HCT116 (cell line): ENCODE measurements at regions not wholly inside any gene's neighbourhood (a gene's known extent, or its start where the extent isn't known, plus 50 kb on each side); places are given as distances from the start of the nearest gene placed in this dataset.

Source experiments
- ELF1 ChIP-seq: IDR thresholded peaks from 2 replicates; pipeline ENCODE4 v1.6.1; 2012; ENCODE audit warnings: low read depth, borderline replicate concordance
- EZH2 ChIP-seq: fragments of 200-600 bp; sonication (generic); IDR thresholded peaks from 2 replicates; pipeline ENCODE4 v1.6.1; 2017; ENCODE audit warnings: antibody characterized with exemption, mixed run types
- EZH2phosphoT487 ChIP-seq: fragments of 200-600 bp; IDR thresholded peaks from 2 replicates; pipeline ENCODE4 v1.6.1; 2018; ENCODE audit warnings: antibody characterized with exemption, borderline replicate concordance
- JUND ChIP-seq: IDR thresholded peaks from 2 replicates; pipeline ENCODE4 v1.6.1; 2012
- POLR2A ChIP-seq: IDR thresholded peaks from 2 replicates; pipeline ENCODE4 v1.7.0; 2011; ENCODE audit warnings: borderline replicate concordance; ENCODE audit not compliant: insufficient read depth, insufficient read length; ENCODE audit errors: extremely low read depth
- POLR2AphosphoS5 ChIP-seq: IDR thresholded peaks from 2 replicates; pipeline ENCODE4 v1.6.1; 2011; ENCODE audit warnings: mild to moderate bottlenecking, low read depth, low read length, moderate library complexity
- RAD21 ChIP-seq: IDR thresholded peaks from 2 replicates; pipeline ENCODE4 v1.6.1; 2012; ENCODE audit warnings: low read depth, mild to moderate bottlenecking
- SIN3A ChIP-seq: IDR thresholded peaks from 2 replicates; pipeline ENCODE4 v1.6.1; 2012; ENCODE audit warnings: low read depth
- SRF ChIP-seq: IDR thresholded peaks from 2 replicates; pipeline ENCODE4 v1.6.1; 2012; ENCODE audit warnings: low read depth
- TCF7L2 ChIP-seq: IDR thresholded peaks from 2 replicates; pipeline ENCODE4 v1.7.0; 2011; ENCODE audit warnings: borderline replicate concordance, inconsistent platforms; ENCODE audit not compliant: insufficient read depth, insufficient read length; ENCODE audit errors: extremely low read depth
- TF ChIP-seq, protein P1 (sequence below): IDR thresholded peaks from 2 replicates; pipeline ENCODE4 v1.6.1; 2012; ENCODE audit warnings: low read depth
- TF ChIP-seq, protein P2 (sequence below), 3 experiments: fragments of 200-600 bp in 1 of 3; sonication (generic) in 1 of 3; IDR thresholded peaks in 2 of 3; conservative IDR thresholded peaks in 1 of 3; 2 replicates each; pipeline ENCODE4 v1.5.1; 2012 to 2017; ENCODE audit warnings: low read depth in 2 of 3, low read length in 2 of 3, antibody characterized with exemption in 1 of 3, borderline replicate concordance in 1 of 3, control low read depth in 1 of 3, mild to moderate bottlenecking in 1 of 3, mixed read lengths in 1 of 3, mixed run types in 1 of 3, moderate library complexity in 1 of 3; ENCODE audit not compliant: insufficient read depth in 1 of 3
- TF ChIP-seq, protein P3 (sequence below): IDR thresholded peaks from 2 replicates; pipeline ENCODE4 v1.6.1; 2011; ENCODE audit warnings: mild to moderate bottlenecking, low read length, moderate library complexity; ENCODE audit not compliant: insufficient replicate concordance; ENCODE audit errors: extremely low read depth

DNA sequence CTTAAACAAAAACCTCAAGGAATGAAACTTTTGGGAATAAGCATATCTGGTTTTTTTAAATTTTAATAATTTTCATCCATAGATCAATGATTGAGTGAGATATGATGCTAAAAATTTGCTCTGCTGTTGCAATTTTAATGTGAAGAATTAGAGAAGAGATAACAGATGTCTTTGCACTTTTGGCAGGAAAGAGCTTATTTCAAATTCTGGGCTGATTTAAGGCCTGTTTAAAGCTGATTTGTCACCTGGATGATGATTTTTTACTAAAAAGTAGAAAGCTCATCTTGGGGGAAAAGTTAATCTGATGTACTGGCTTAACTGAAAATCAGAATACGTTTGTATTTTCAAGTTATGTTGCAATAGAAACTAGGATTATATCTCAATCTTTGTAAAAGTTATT is 268.9 kb upstream of the NOVA1 start:
- TF ChIP-seq EZH2 (no peak), POLR2AphosphoS5 (no peak), POLR2A (no peak), EZH2phosphoT487 (no peak), RAD21 (no peak), ELF1 (no peak), SRF (no peak), JUND (no peak), TCF7L2 (no peak), SIN3A (no peak)
- TF ChIP-seq, protein P1, sequence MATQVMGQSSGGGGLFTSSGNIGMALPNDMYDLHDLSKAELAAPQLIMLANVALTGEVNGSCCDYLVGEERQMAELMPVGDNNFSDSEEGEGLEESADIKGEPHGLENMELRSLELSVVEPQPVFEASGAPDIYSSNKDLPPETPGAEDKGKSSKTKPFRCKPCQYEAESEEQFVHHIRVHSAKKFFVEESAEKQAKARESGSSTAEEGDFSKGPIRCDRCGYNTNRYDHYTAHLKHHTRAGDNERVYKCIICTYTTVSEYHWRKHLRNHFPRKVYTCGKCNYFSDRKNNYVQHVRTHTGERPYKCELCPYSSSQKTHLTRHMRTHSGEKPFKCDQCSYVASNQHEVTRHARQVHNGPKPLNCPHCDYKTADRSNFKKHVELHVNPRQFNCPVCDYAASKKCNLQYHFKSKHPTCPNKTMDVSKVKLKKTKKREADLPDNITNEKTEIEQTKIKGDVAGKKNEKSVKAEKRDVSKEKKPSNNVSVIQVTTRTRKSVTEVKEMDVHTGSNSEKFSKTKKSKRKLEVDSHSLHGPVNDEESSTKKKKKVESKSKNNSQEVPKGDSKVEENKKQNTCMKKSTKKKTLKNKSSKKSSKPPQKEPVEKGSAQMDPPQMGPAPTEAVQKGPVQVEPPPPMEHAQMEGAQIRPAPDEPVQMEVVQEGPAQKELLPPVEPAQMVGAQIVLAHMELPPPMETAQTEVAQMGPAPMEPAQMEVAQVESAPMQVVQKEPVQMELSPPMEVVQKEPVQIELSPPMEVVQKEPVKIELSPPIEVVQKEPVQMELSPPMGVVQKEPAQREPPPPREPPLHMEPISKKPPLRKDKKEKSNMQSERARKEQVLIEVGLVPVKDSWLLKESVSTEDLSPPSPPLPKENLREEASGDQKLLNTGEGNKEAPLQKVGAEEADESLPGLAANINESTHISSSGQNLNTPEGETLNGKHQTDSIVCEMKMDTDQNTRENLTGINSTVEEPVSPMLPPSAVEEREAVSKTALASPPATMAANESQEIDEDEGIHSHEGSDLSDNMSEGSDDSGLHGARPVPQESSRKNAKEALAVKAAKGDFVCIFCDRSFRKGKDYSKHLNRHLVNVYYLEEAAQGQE = no peak
- TF ChIP-seq, protein P2, sequence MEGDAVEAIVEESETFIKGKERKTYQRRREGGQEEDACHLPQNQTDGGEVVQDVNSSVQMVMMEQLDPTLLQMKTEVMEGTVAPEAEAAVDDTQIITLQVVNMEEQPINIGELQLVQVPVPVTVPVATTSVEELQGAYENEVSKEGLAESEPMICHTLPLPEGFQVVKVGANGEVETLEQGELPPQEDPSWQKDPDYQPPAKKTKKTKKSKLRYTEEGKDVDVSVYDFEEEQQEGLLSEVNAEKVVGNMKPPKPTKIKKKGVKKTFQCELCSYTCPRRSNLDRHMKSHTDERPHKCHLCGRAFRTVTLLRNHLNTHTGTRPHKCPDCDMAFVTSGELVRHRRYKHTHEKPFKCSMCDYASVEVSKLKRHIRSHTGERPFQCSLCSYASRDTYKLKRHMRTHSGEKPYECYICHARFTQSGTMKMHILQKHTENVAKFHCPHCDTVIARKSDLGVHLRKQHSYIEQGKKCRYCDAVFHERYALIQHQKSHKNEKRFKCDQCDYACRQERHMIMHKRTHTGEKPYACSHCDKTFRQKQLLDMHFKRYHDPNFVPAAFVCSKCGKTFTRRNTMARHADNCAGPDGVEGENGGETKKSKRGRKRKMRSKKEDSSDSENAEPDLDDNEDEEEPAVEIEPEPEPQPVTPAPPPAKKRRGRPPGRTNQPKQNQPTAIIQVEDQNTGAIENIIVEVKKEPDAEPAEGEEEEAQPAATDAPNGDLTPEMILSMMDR (IDR thresholded peaks at IDR 0.05 in 2 of 3, conservative IDR thresholded peaks at IDR 0.05 in 1 of 3; ENCODE audit: borderline replicate concordance in 1 of 3, insufficient read depth in 1 of 3, low read depth in 2 of 3, low read length in 2 of 3) = no peak
- TF ChIP-seq, protein P3, sequence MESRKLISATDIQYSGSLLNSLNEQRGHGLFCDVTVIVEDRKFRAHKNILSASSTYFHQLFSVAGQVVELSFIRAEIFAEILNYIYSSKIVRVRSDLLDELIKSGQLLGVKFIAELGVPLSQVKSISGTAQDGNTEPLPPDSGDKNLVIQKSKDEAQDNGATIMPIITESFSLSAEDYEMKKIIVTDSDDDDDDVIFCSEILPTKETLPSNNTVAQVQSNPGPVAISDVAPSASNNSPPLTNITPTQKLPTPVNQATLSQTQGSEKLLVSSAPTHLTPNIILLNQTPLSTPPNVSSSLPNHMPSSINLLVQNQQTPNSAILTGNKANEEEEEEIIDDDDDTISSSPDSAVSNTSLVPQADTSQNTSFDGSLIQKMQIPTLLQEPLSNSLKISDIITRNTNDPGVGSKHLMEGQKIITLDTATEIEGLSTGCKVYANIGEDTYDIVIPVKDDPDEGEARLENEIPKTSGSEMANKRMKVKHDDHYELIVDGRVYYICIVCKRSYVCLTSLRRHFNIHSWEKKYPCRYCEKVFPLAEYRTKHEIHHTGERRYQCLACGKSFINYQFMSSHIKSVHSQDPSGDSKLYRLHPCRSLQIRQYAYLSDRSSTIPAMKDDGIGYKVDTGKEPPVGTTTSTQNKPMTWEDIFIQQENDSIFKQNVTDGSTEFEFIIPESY = no peak
